ENCODE measurements at regions not wholly inside any gene's neighbourhood (a gene's known extent, or its start where the extent isn't known, plus 50 kb on each side); places are given as distances from the start of the nearest gene placed in this dataset.

DNA sequence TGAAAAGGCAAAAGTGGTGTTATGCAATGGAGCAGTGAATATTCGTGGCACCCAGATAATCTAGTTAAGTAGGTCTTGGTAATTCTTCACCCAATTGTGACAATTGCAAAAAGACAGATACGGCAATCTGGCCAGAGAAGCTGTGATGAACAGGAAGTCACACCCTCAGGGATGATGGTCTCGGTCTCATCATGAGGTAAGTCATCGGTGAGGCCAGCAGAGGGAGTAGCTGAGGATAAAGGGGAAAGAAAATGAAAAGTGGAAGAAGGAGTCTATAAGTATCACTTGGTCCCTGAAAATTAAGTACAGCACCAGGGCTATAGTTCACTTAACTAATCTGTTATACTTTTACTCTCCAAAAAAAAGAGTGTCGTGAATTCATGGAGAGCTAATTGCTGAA is 258.8 kb upstream of the NCAM2 start (continued):
- TF ChIP-seq REST (IDR thresholded peaks at IDR 0.05; ENCODE audit: borderline replicate concordance): peak; percentile 12; the same call in 1 of the 2 replicates
- TF ChIP-seq REST (CRISPR knock-in tag; IDR thresholded peaks at IDR 0.05; ENCODE audit: low read depth): no peak
- no peak for TF ChIP-seq MYC (IDR thresholded peaks at IDR 0.05; ENCODE audit: low read depth, low read length)
- no peak for TF ChIP-seq MYC (CRISPR knock-in tag; IDR thresholded peaks at IDR 0.05; ENCODE audit: borderline replicate concordance, low read depth)
- no peak for TF ChIP-seq SP1 (CRISPR knock-in tag; IDR thresholded peaks at IDR 0.05)
- TF ChIP-seq, protein P1, sequence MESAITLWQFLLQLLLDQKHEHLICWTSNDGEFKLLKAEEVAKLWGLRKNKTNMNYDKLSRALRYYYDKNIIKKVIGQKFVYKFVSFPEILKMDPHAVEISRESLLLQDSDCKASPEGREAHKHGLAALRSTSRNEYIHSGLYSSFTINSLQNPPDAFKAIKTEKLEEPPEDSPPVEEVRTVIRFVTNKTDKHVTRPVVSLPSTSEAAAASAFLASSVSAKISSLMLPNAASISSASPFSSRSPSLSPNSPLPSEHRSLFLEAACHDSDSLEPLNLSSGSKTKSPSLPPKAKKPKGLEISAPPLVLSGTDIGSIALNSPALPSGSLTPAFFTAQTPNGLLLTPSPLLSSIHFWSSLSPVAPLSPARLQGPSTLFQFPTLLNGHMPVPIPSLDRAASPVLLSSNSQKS (CRISPR knock-in tag; IDR thresholded peaks at IDR 0.05): no peak
- TF ChIP-seq ZNF551 (CRISPR knock-in tag; IDR thresholded peaks at IDR 0.05): no peak
- peak in 1 of 2 experiments; percentile 26; a peak in 1 of 4 replicates for TF ChIP-seq RAD21 (CRISPR knock-in tag; conservative IDR thresholded peaks at IDR 0.05 in 1 of 2, IDR thresholded peaks at IDR 0.05 in 1 of 2)
- TF ChIP-seq MECOM (CRISPR knock-in tag; IDR thresholded peaks at IDR 0.05): no peak
- TF ChIP-seq NFXL1 (CRISPR knock-in tag; IDR thresholded peaks at IDR 0.05): no peak
- no peak for TF ChIP-seq TFAP4 (CRISPR knock-in tag; IDR thresholded peaks at IDR 0.05; ENCODE audit: borderline replicate concordance)
- TF ChIP-seq, protein P2, sequence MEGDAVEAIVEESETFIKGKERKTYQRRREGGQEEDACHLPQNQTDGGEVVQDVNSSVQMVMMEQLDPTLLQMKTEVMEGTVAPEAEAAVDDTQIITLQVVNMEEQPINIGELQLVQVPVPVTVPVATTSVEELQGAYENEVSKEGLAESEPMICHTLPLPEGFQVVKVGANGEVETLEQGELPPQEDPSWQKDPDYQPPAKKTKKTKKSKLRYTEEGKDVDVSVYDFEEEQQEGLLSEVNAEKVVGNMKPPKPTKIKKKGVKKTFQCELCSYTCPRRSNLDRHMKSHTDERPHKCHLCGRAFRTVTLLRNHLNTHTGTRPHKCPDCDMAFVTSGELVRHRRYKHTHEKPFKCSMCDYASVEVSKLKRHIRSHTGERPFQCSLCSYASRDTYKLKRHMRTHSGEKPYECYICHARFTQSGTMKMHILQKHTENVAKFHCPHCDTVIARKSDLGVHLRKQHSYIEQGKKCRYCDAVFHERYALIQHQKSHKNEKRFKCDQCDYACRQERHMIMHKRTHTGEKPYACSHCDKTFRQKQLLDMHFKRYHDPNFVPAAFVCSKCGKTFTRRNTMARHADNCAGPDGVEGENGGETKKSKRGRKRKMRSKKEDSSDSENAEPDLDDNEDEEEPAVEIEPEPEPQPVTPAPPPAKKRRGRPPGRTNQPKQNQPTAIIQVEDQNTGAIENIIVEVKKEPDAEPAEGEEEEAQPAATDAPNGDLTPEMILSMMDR (IDR thresholded peaks at IDR 0.05 in 2 of 3, conservative IDR thresholded peaks at IDR 0.05 in 1 of 3; ENCODE audit: insufficient read depth in 2 of 3, low read depth in 1 of 3, low read length in 3 of 3): peak in 2 of 3 experiments; percentile 5 to 37; a peak in 1 of 6 replicates
- TF ChIP-seq KLF10 (CRISPR knock-in tag; IDR thresholded peaks at IDR 0.05): no peak
- TF ChIP-seq, protein P3, sequence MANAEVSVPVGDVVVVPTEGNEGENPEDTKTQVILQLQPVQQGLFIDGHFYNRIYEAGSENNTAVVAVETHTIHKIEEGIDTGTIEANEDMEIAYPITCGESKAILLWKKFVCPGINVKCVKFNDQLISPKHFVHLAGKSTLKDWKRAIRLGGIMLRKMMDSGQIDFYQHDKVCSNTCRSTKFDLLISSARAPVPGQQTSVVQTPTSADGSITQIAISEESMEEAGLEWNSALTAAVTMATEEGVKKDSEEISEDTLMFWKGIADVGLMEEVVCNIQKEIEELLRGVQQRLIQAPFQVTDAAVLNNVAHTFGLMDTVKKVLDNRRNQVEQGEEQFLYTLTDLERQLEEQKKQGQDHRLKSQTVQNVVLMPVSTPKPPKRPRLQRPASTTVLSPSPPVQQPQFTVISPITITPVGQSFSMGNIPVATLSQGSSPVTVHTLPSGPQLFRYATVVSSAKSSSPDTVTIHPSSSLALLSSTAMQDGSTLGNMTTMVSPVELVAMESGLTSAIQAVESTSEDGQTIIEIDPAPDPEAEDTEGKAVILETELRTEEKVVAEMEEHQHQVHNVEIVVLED (CRISPR knock-in tag; IDR thresholded peaks at IDR 0.05): no peak

Measured in K562 (cell line).